ENCODE measurements at regions not wholly inside any gene's neighbourhood (a gene's known extent, or its start where the extent isn't known, plus 50 kb on each side); places are given as distances from the start of the nearest gene placed in this dataset.
"Not testable (repeated sequence)": the region's sequence is repeated elsewhere in the genome, so short reads cannot be mapped to it uniquely, and the experiment has no call there.

GRCh38 chr6:56904068-56904467 lies 50.8 kb upstream of the BEND6 start:
- DNase-seq: no peak

GRCh38 chr6:56902641-56903464 lies 52.1 kb upstream of the BEND6 start:
- peak; percentile 52 for DNase-seq

- no peak for DNase-seq
Measured at GRCh38 chr6:56900784-56901183, 54.1 kb upstream of the BEND6 start.

- DNase-seq: no peak
Measured at GRCh38 chr6:56899753-56900152, 55.2 kb upstream of the BEND6 start.

- no peak for DNase-seq
Measured at GRCh38 chr6:56899311-56899710, 55.6 kb upstream of the BEND6 start.

- no peak for DNase-seq
Measured at GRCh38 chr6:56897789-56898529, 56.9 kb upstream of the BEND6 start.

GRCh38 chr6:56891754-56892153 lies 63.2 kb upstream of the BEND6 start:
- no peak for DNase-seq

- DNase-seq: no peak
Measured at GRCh38 chr6:56890683-56891429, 64.1 kb upstream of the BEND6 start.

GRCh38 chr6:56890066-56890465 lies 64.8 kb upstream of the BEND6 start:
- DNase-seq: no peak

GRCh38 chr6:56889492-56889891 lies 65.4 kb upstream of the BEND6 start:
- no peak for DNase-seq

GRCh38 chr6:56888687-56889086 lies 66.2 kb upstream of the BEND6 start:
- DNase-seq: no peak

- DNase-seq: no peak
Measured at GRCh38 chr6:56887086-56887485, 67.8 kb upstream of the BEND6 start.

GRCh38 chr6:56877922-56878321 lies 77.0 kb upstream of the BEND6 start:
- DNase-seq: no peak

GRCh38 chr6:56875961-56876360 lies 78.9 kb upstream of the BEND6 start:
- no peak for DNase-seq

GRCh38 chr6:56875523-56875922 lies 79.4 kb upstream of the BEND6 start:
- DNase-seq: no peak

- no peak for DNase-seq
Measured at GRCh38 chr6:56874328-56874727, 80.6 kb upstream of the BEND6 start.

- not testable (repeated sequence) for DNase-seq
Measured at GRCh38 chr6:56870053-56870452, 84.9 kb upstream of the BEND6 start.

- no peak for DNase-seq
Measured at GRCh38 chr6:56869346-56869745, 85.6 kb upstream of the BEND6 start.

GRCh38 chr6:56868687-56869086 lies 86.2 kb upstream of the BEND6 start:
- no peak for DNase-seq

- no peak for DNase-seq
Measured at GRCh38 chr6:56866917-56867522, 87.9 kb upstream of the BEND6 start.

- no peak for DNase-seq
Measured at GRCh38 chr6:56865081-56865875, 89.6 kb upstream of the BEND6 start.

GRCh38 chr6:56864171-56864616 lies 90.7 kb upstream of the BEND6 start:
- no peak for DNase-seq
